SK-N-SH (cell line): ENCODE measurements at regions not wholly inside any gene's neighbourhood (a gene's known extent, or its start where the extent isn't known, plus 50 kb on each side); places are given as distances from the start of the nearest gene placed in this dataset.

Experiments
- CTCF ChIA-PET: fragments of 300-600, 350-600 bp; formaldehyde crosslinking; extraction: SDS; loops from one replicate; lab custom pipeline; 2021; lab: Yijun Ruan, JAX
- POLR2A ChIA-PET: fragments of 350-600 bp; sonication (Branson Sonifier 250); formaldehyde crosslinking; extraction: SDS; loops from one replicate; lab custom pipeline; 2020; ENCODE audit warnings: antibody characterized with exemption, inconsistent platforms; lab: Yijun Ruan, JAX
- DNase-seq: peaks from one replicate; pipeline ENCODE4 v3.0.0; 2012
- H2AFZ ChIP-seq: fragments of 200-600 bp; sonication (generic); 2 replicates; pipeline ENCODE4 v1.8.1; 2016; ENCODE audit warnings: antibody characterized with exemption, mild to moderate bottlenecking, low read depth
- H3F3A ChIP-seq: fragments of 200-600 bp; sonication (generic); replicated peaks from 2 replicates; pipeline ENCODE3; 2016; ENCODE audit warnings: antibody characterized with exemption, mild to moderate bottlenecking; ENCODE audit not compliant: insufficient read depth
- H3K27ac ChIP-seq, 2 experiments: fragments of 200-500 bp in 1 of 2; fragments of 200-600 bp in 1 of 2; sonication (Bioruptor generic) in 1 of 2; sonication (generic), shearing (Covaris generic) in 1 of 2; 2 replicates each; pipeline versions ENCODE4 v1.5.1 to v1.6.1; 2014 to 2016; ENCODE audit warnings: low read depth in 2 of 2, inconsistent platforms in 1 of 2, low read length in 1 of 2, mild to moderate bottlenecking in 1 of 2, mixed read lengths in 1 of 2
- H3K27me3 ChIP-seq: fragments of 200-600 bp; sonication (generic), shearing (Covaris generic); 2 replicates; pipeline ENCODE4 v1.6.1; 2016; ENCODE audit warnings: mixed run types; ENCODE audit not compliant: insufficient read depth
- H3K36me3 ChIP-seq, 2 experiments: fragments of 200-500 bp in 1 of 2; fragments of 200-600 bp in 1 of 2; sonication (Bioruptor generic) in 1 of 2; sonication (generic) in 1 of 2; replicated peaks in 1 of 2; 2 replicates each; pipeline versions ENCODE3 to v1.5.1; 2014 to 2016; ENCODE audit warnings: low read length in 1 of 2, mild to moderate bottlenecking in 1 of 2; ENCODE audit not compliant: insufficient read depth in 2 of 2, control insufficient read depth in 1 of 2
- H3K4me1 ChIP-seq, 2 experiments: fragments of 200-500 bp in 1 of 2; fragments of 200-600 bp in 1 of 2; sonication (Bioruptor generic) in 1 of 2; sonication (generic), shearing (Covaris generic) in 1 of 2; 2 replicates each; pipeline versions ENCODE4 v1.5.1 to v1.6.1; 2014 to 2016; ENCODE audit warnings: low read depth in 1 of 2, low read length in 1 of 2, mixed run types in 1 of 2; ENCODE audit not compliant: insufficient read depth in 2 of 2, control insufficient read depth in 1 of 2
- H3K4me2 ChIP-seq: fragments of 200-600 bp; sonication (generic), shearing (Covaris generic); 2 replicates; pipeline ENCODE4 v1.6.1; 2017; ENCODE audit warnings: mixed run types
- H3K4me3 ChIP-seq, 2 experiments: fragments of 200-500 bp in 1 of 2; fragments of 200-600 bp in 1 of 2; sonication (Bioruptor generic) in 1 of 2; sonication (generic), shearing (Covaris generic) in 1 of 2; 2 replicates each; pipeline versions ENCODE4 v1.5.1 to v1.8.1; 2014 to 2016; ENCODE audit warnings: low read depth in 2 of 2, inconsistent platforms in 1 of 2, low read length in 1 of 2, mild to moderate bottlenecking in 1 of 2, mixed read lengths in 1 of 2, moderate library complexity in 1 of 2
- H3K79me2 ChIP-seq: fragments of 200-600 bp; sonication (generic); 2 replicates; pipeline ENCODE4 v1.8.1; 2017; ENCODE audit warnings: mild to moderate bottlenecking; ENCODE audit not compliant: insufficient read depth
- H3K9ac ChIP-seq: fragments of 200-600 bp; sonication (generic); 2 replicates; pipeline ENCODE4 v1.6.1; 2017; ENCODE audit warnings: mixed run types
- H3K9me2 ChIP-seq: fragments of 200-600 bp; sonication (generic); 2 replicates; pipeline ENCODE4 v1.6.1; 2017; ENCODE audit warnings: mixed run types
- H3K9me3 ChIP-seq: fragments of 200-600 bp; sonication (generic); 2 replicates; pipeline ENCODE4 v1.6.1; 2017; ENCODE audit warnings: mixed run types, mild to moderate bottlenecking, moderate library complexity
- H4K20me1 ChIP-seq: fragments of 200-600 bp; sonication (generic); 2 replicates; pipeline ENCODE4 v1.6.1; 2017; ENCODE audit warnings: mild to moderate bottlenecking, mixed run types; ENCODE audit not compliant: insufficient read depth
- CTCF ChIP-seq: fragments of 200-600 bp; sonication (generic); IDR thresholded peaks from 2 replicates; pipeline ENCODE4 v1.6.1; 2017; ENCODE audit warnings: antibody characterized with exemption, mild to moderate bottlenecking, moderate library complexity
- ELF1 ChIP-seq: IDR thresholded peaks from 2 replicates; pipeline ENCODE4 v1.4.0; 2012
- FOSL2 ChIP-seq: IDR thresholded peaks from 2 replicates; pipeline ENCODE4 v1.4.0; 2012; ENCODE audit warnings: low read depth, mild to moderate bottlenecking, moderate library complexity, borderline replicate concordance
- FOXJ3 ChIP-seq: sonication (generic); formaldehyde crosslinking; IDR thresholded peaks from 2 replicates; pipeline ENCODE4 v1.5.1; 2020; ENCODE audit warnings: mild to moderate bottlenecking, missing genetic modification reagents
- FOXM1 ChIP-seq: IDR thresholded peaks from 2 replicates; pipeline ENCODE4 v1.4.0; 2012; ENCODE audit warnings: low read depth, mild to moderate bottlenecking
- GATA2 ChIP-seq: sonication (generic); formaldehyde crosslinking; IDR thresholded peaks from 2 replicates; pipeline ENCODE4 v1.5.0; 2020; ENCODE audit warnings: mild to moderate bottlenecking, missing genetic modification reagents
- MXI1 ChIP-seq: IDR thresholded peaks from 2 replicates; pipeline ENCODE4 v1.6.1; 2012; ENCODE audit warnings: mild to moderate bottlenecking, low read depth, low read length, improper control_type of control experiment
- NFIC ChIP-seq: IDR thresholded peaks from 2 replicates; pipeline ENCODE4 v1.4.0; 2012; ENCODE audit warnings: borderline replicate concordance
- NRF1 ChIP-seq: IDR thresholded peaks from 2 replicates; pipeline ENCODE4 v1.6.1; 2012; ENCODE audit warnings: low read depth, mild to moderate bottlenecking, low read length
- RAD21 ChIP-seq: IDR thresholded peaks from 2 replicates; pipeline ENCODE4 v1.6.1; 2012; ENCODE audit warnings: mild to moderate bottlenecking, low read length
- REST ChIP-seq: IDR thresholded peaks from 2 replicates; pipeline ENCODE4 v1.6.1; 2012; ENCODE audit warnings: mild to moderate bottlenecking, low read depth, low read length, moderate library complexity
- RFX5 ChIP-seq: IDR thresholded peaks from 2 replicates; pipeline ENCODE4 v1.6.1; 2012; ENCODE audit warnings: mild to moderate bottlenecking, improper control_type of control experiment, low read length
- SIN3A ChIP-seq: IDR thresholded peaks from 2 replicates; pipeline ENCODE4 v1.6.1; 2012; ENCODE audit warnings: low read depth, mild to moderate bottlenecking, low read length, moderate library complexity, borderline replicate concordance
- SMC3 ChIP-seq: IDR thresholded peaks from 2 replicates; pipeline ENCODE4 v1.6.1; 2012; ENCODE audit warnings: low read depth, low read length, improper control_type of control experiment
- TAF1 ChIP-seq: IDR thresholded peaks from 2 replicates; pipeline ENCODE4 v1.6.1; 2012; ENCODE audit warnings: low read depth, mild to moderate bottlenecking, low read length, moderate library complexity, borderline replicate concordance
- WGBS: methylation state at CpG from one replicate; pipeline ENCODE4 v1.1.6; 2017; ENCODE audit warnings: low lambda C conversion rate; 5-methylcytosine and 5-hydroxymethylcytosine counted together
- TF ChIP-seq, protein P1 (sequence below): fragments of 150-350 bp; IDR thresholded peaks from 2 replicates; pipeline ENCODE4 v1.6.1; 2016; ENCODE audit warnings: mild to moderate bottlenecking, low read depth, low read length

GRCh38 chr9:87125819-87126218 is 178.5 kb upstream of the GAS1 start:
- Histone ChIP-seq H3F3A (peaks cover 22% of the 10 kb centered on the region), H4K20me1 (no peaks in the 10 kb centered on the region), H3K9ac (no peak overlapping the region), H2AFZ (no peak overlapping the region), H3K4me2 (no peak overlapping the region), H3K36me3 (no peaks in the 10 kb centered on the region), H3K4me1 (peaks cover 5 to 23% of the 10 kb centered on the region in 2 experiments), H3K79me2 (no peaks in the 10 kb centered on the region), H3K27me3 (no peaks in the 10 kb centered on the region), H3K27ac (no peak overlapping the region), H3K9me3 (no peaks in the 10 kb centered on the region), H3K4me3 (no peak overlapping the region), H3K9me2 (no peaks in the 10 kb centered on the region)
- ChIA-PET POLR2A (no interaction called here), CTCF (no interaction called here)
- no peak for DNase-seq
- TF ChIP-seq RAD21 (no peak), NRF1 (no peak), CTCF (no peak), NFIC (no peak), SMC3 (no peak), FOXM1 (no peak), GATA2 (no peak), MXI1 (no peak), RFX5 (no peak), REST (no peak), FOXJ3 (CRISPR knock-in tag) (no peak), ELF1 (no peak), FOSL2 (no peak), SIN3A (no peak), TAF1 (no peak)
- TF ChIP-seq, protein P1, sequence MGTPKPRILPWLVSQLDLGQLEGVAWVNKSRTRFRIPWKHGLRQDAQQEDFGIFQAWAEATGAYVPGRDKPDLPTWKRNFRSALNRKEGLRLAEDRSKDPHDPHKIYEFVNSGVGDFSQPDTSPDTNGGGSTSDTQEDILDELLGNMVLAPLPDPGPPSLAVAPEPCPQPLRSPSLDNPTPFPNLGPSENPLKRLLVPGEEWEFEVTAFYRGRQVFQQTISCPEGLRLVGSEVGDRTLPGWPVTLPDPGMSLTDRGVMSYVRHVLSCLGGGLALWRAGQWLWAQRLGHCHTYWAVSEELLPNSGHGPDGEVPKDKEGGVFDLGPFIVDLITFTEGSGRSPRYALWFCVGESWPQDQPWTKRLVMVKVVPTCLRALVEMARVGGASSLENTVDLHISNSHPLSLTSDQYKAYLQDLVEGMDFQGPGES = no peak
- 97% methylated on average over 3 of the region's 3 CpGs for WGBS
